Gastroesophageal sphincter (tissue), 4 donors: ENCODE measurements at regions not wholly inside any gene's neighbourhood (a gene's known extent, or its start where the extent isn't known, plus 50 kb on each side); places are given as distances from the start of the nearest gene placed in this dataset.

Source experiments
- ATAC-seq: fragments of 150-250 bp; one replicate; pipeline ENCODE4 v1.9.1; 2016; ENCODE audit warnings: mild to moderate bottlenecking, moderate library complexity
- H3K27ac ChIP-seq, 4 donors: fragments of 200-600 bp; sonication (generic) in 3 of 4; 1 replicate in 3 of 4; 2 replicates in 1 of 4; pipeline ENCODE4 v1.5.1; 2016 to 2019
- H3K27me3 ChIP-seq: fragments of 200-600 bp; sonication (generic); one replicate; pipeline ENCODE4 v1.5.1; 2019
- H3K36me3 ChIP-seq, 2 donors: fragments of 200-600 bp; sonication (generic); one replicate each; pipeline ENCODE4 v1.5.1; 2019; ENCODE audit warnings: control low read depth in 1 of 2
- H3K4me1 ChIP-seq, 3 donors: fragments of 200-600 bp; sonication (generic); 1 replicate in 2 of 3; 2 replicates in 1 of 3; pipeline ENCODE4 v1.5.1; 2016 to 2019; ENCODE audit warnings: control low read depth in 2 of 3
- H3K4me3 ChIP-seq, 2 donors: fragments of 200-600 bp; sonication (generic); one replicate each; pipeline ENCODE4 v1.5.1; 2019; ENCODE audit warnings: mild to moderate bottlenecking in 1 of 2, moderate library complexity in 1 of 2
- H3K9me3 ChIP-seq, 3 donors: fragments of 200-600 bp; sonication (generic); one replicate each; pipeline ENCODE4 v1.5.1; 2017 to 2019; ENCODE audit warnings: control low read depth in 2 of 3
- EP300 ChIP-seq: sonication (generic); formaldehyde crosslinking; IDR thresholded peaks from one replicate; pipeline ENCODE4 v1.6.1; 2017; ENCODE audit warnings: antibody characterized with exemption, mild to moderate bottlenecking
- POLR2A ChIP-seq, 2 donors: fragments of 450-650 bp; IDR thresholded peaks; one replicate each; pipeline ENCODE4 v1.6.1; 2017; ENCODE audit warnings: antibody characterized with exemption in 2 of 2, mild to moderate bottlenecking in 2 of 2, moderate library complexity in 1 of 2
- POLR2AphosphoS5 ChIP-seq: sonication (generic); formaldehyde crosslinking; IDR thresholded peaks from one replicate; pipeline ENCODE4 v1.6.1; 2017; ENCODE audit warnings: antibody characterized with exemption
- WGBS, 2 donors: methylation state at CpG; one replicate each; pipeline ENCODE4 v1.1.5; 2018; ENCODE audit warnings: low coverage in 1 of 2; 5-methylcytosine and 5-hydroxymethylcytosine counted together
- TF ChIP-seq, protein P1 (sequence below), 4 experiments: fragments of 200-600 bp in 2 of 4; fragments of 450-650 bp in 2 of 4; sonication (generic) in 1 of 4; IDR thresholded peaks; one replicate each; pipeline ENCODE4 v1.5.1; 2017 to 2019; ENCODE audit warnings: antibody characterized with exemption in 4 of 4, mild to moderate bottlenecking in 2 of 4, moderate library complexity in 2 of 4

DNA sequence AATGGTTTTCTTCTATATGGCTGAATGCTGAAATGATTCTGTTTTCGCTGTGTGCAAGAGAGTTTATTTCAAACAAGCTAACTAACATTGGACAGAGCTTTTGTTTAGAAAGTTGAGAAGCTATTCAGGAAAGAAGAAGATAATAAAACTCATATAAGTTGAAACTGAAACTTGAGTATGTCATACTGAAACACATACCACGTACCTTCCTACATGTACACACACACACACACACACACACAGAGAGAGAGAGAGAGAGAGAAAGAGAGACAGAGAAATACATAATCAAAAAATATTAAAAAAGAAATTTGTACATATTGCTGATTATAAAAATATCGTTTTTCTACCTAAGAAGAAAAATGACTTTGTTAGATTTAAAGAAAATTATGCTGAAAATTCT, 561.9 kb upstream of the KCND2 start:
- WGBS, 2 donors: 43 to 55% methylated on average over 2 to 3 of the region's 3 CpGs
- ATAC-seq: no peak
- no peaks in the 10 kb centered on the region for H3K9me3 ChIP-seq
- no peaks in the 10 kb centered on the region for H3K36me3 ChIP-seq
- H3K27ac ChIP-seq: no peak overlapping the region
- no peaks in the 10 kb centered on the region for H3K27me3 ChIP-seq
- H3K4me3 ChIP-seq: no peak overlapping the region
- TF ChIP-seq EP300: no peak
- TF ChIP-seq POLR2AphosphoS5: no peak
- TF ChIP-seq, protein P1, sequence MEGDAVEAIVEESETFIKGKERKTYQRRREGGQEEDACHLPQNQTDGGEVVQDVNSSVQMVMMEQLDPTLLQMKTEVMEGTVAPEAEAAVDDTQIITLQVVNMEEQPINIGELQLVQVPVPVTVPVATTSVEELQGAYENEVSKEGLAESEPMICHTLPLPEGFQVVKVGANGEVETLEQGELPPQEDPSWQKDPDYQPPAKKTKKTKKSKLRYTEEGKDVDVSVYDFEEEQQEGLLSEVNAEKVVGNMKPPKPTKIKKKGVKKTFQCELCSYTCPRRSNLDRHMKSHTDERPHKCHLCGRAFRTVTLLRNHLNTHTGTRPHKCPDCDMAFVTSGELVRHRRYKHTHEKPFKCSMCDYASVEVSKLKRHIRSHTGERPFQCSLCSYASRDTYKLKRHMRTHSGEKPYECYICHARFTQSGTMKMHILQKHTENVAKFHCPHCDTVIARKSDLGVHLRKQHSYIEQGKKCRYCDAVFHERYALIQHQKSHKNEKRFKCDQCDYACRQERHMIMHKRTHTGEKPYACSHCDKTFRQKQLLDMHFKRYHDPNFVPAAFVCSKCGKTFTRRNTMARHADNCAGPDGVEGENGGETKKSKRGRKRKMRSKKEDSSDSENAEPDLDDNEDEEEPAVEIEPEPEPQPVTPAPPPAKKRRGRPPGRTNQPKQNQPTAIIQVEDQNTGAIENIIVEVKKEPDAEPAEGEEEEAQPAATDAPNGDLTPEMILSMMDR (IDR thresholded peaks at IDR 0.05): no peak
- no peak for TF ChIP-seq POLR2A (IDR thresholded peaks at IDR 0.05)
- H3K4me1 ChIP-seq: no peaks in the 10 kb centered on the region

DNA sequence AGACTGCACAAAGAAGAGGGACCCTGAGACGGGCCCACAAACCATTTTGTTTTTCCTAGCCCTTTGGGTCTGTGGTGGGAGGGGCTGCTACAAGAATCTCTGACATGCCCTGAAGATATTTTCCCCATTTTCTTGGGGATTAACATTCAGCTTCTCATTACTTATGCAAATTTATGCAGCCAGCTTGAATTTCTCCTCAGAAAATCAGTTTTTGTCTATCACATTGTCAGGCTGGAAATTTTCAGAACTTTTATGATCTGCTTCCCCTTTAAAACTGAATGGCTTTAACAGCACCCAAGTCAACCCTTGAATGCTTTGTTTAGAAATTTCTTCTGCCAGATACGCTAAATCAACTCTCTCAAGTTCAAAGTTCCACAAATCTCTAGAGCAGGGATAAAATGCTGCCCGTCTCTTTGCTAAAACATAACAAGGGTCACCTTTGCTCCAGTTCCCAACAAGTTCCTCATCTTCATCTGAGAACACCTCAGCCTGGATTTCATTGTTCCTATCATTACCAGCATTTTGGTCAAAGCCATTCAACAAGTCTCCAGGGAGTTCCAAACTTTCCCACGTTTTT, 560.0 kb upstream of the KCND2 start:
- 43 to 66% methylated on average over 3 of the region's 4 CpGs for WGBS, 2 donors
- no peaks in the 10 kb centered on the region for H3K9me3 ChIP-seq
- H3K4me3 ChIP-seq: no peak overlapping the region
- H3K4me1 ChIP-seq: no peaks in the 10 kb centered on the region
- no peaks in the 10 kb centered on the region for H3K36me3 ChIP-seq
- H3K27me3 ChIP-seq: no peaks in the 10 kb centered on the region
- ATAC-seq: no peak
- TF ChIP-seq POLR2A (IDR thresholded peaks at IDR 0.05) (no peak), EP300 (no peak), POLR2AphosphoS5 (no peak)
- TF ChIP-seq, protein P1 (IDR thresholded peaks at IDR 0.05): no peak
- no peak overlapping the region for H3K27ac ChIP-seq

DNA sequence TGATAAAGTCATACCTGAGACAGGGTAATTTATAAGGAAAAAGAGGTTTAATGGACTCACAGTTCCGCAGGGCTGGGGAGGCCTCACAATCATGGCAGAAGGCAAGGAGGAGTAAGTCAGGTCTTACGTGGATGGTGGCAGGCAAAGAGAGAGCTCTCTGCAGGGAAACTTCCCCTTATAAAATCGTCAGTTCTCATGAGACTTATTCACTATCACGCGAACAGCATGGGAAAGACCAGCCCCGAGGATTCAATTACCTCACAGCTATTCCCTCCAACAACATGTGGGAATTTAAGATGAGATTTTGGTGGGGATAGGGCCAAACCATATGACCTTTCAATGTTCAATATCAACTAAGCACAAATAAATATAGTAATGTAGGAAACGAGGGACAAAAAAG, 559.4 kb upstream of the KCND2 start:
- TF ChIP-seq, protein P1 (IDR thresholded peaks at IDR 0.05): no peak
- TF ChIP-seq POLR2A (IDR thresholded peaks at IDR 0.05) (no peak), POLR2AphosphoS5 (no peak), EP300 (no peak)
- 91 to 92% methylated on average over 5 to 7 of the region's 7 CpGs for WGBS, 2 donors
- no peaks in the 10 kb centered on the region for H3K36me3 ChIP-seq
- H3K9me3 ChIP-seq: no peaks in the 10 kb centered on the region
- no peaks in the 10 kb centered on the region for H3K27me3 ChIP-seq
- ATAC-seq: no peak
- no peak overlapping the region for H3K4me3 ChIP-seq
- no peak overlapping the region for H3K27ac ChIP-seq
- no peaks in the 10 kb centered on the region for H3K4me1 ChIP-seq

DNA sequence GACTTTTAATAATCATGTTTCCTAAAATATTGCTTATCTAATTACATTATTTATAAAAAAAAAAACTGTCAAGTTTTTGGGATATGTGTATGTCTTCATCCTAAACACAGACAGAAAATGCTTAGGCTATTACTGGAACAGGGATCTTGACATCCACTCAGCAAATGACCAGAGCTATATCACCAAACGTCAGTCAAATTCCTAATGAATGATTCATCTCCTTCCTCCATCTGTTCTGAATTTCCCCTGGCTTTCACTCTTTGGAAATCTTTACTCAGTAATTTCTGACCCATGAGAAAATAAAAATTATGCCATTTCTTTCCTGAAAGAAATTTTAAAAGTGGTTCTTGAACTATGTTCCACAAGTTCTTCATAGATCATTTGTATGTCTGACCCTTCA, 552.4 kb upstream of the KCND2 start:
- H3K9me3 ChIP-seq: no peaks in the 10 kb centered on the region
- no peak overlapping the region for H3K27ac ChIP-seq
- no peak for ATAC-seq
- H3K36me3 ChIP-seq: no peaks in the 10 kb centered on the region
- no peaks in the 10 kb centered on the region for H3K27me3 ChIP-seq
- no peak overlapping the region for H3K4me3 ChIP-seq
- WGBS, 2 donors: 8 to 12% methylated on average over 1 of the region's 1 CpG
- TF ChIP-seq POLR2AphosphoS5 (no peak), EP300 (no peak), POLR2A (IDR thresholded peaks at IDR 0.05) (no peak)
- TF ChIP-seq, protein P1 (IDR thresholded peaks at IDR 0.05): no peak
- H3K4me1 ChIP-seq: no peaks in the 10 kb centered on the region

DNA sequence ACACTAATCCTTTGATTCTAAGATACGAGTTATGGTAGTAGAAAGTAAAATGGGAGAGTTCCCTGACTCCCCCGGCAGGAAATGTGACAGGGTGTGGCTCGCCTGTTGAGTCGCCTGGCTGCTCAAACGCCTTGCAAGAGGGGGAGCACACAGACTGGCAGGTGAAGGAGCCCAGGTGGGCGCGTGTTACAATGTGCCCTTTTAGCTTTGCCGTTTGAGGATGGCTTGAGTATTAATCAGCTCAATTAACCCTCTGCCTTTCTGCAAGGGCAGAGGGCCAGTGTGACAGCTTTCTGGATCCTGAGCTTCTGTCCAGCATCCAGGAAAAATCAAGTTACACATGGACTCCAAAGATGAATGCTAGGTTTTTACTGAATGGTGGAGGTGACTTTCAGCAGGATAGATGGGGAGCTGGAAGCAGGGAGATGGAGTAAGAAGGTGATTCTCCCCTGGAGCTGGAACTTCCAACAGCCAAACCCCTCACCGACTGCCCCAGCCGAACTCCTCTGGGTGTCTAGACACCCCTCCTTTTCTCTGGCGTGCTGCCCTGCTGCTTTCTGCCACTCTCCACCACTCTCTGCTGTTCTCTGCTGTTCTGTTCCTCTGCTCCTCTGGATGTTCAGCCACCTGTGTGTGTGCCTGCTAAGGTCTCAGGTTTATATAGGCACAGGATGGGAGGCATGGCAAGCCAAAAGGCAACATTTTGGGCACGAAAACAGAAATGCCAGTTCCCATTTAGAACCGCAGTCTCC, 548.8 kb upstream of the KCND2 start:
- Histone ChIP-seq H3K4me1 (no peaks in the 10 kb centered on the region), H3K27ac (no peak overlapping the region), H3K4me3 (no peak overlapping the region), H3K36me3 (no peaks in the 10 kb centered on the region), H3K27me3 (no peaks in the 10 kb centered on the region), H3K9me3 (no peaks in the 10 kb centered on the region)
- 65 to 70% methylated on average over 3 to 6 of the region's 13 CpGs for WGBS, 2 donors
- no peak for ATAC-seq
- TF ChIP-seq EP300 (no peak), POLR2AphosphoS5 (no peak), POLR2A (IDR thresholded peaks at IDR 0.05) (no peak)
- TF ChIP-seq, protein P1 (IDR thresholded peaks at IDR 0.05): no peak
